Mammary epithelial cell (primary cell): ENCODE measurements at regions not wholly inside any gene's neighbourhood (a gene's known extent, or its start where the extent isn't known, plus 50 kb on each side); places are given as distances from the start of the nearest gene placed in this dataset.

Experiments used
- EZH2 ChIP-seq: IDR thresholded peaks from 2 replicates; pipeline ENCODE4 v1.6.1; 2012; ENCODE audit warnings: low read length, inconsistent platforms, borderline replicate concordance
- TF ChIP-seq, protein P1 (sequence below), 2 donors: IDR thresholded peaks in 1 of 2; conservative IDR thresholded peaks in 1 of 2; 2 replicates each; pipeline ENCODE4 v1.5.1; 2011 to 2012; ENCODE audit warnings: inconsistent platforms in 2 of 2, low read length in 2 of 2, mild to moderate bottlenecking in 2 of 2, control low read depth in 1 of 2, low read depth in 1 of 2; ENCODE audit not compliant: insufficient read depth in 1 of 2; ENCODE audit errors: extremely low read depth in 1 of 2

DNA sequence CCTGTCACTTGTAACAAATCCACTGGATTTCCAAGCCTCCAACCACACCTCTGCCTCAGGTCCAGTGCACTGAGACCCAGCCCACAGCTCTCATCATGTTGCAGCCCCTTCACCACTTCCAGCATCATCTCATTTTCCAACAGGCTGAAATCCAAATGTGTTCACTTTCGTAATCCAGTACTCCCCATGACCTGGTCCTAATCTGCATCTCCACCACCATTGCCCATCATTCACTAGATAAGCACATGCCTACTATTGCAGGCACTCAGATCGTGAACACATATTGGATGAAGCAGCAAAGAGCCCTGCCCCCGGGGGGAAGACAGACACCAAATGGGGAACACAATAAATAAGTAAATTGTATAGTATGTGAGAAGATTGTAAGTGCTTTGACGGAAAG lies 76.1 kb upstream of the INSIG1 start:
- TF ChIP-seq, protein P1, sequence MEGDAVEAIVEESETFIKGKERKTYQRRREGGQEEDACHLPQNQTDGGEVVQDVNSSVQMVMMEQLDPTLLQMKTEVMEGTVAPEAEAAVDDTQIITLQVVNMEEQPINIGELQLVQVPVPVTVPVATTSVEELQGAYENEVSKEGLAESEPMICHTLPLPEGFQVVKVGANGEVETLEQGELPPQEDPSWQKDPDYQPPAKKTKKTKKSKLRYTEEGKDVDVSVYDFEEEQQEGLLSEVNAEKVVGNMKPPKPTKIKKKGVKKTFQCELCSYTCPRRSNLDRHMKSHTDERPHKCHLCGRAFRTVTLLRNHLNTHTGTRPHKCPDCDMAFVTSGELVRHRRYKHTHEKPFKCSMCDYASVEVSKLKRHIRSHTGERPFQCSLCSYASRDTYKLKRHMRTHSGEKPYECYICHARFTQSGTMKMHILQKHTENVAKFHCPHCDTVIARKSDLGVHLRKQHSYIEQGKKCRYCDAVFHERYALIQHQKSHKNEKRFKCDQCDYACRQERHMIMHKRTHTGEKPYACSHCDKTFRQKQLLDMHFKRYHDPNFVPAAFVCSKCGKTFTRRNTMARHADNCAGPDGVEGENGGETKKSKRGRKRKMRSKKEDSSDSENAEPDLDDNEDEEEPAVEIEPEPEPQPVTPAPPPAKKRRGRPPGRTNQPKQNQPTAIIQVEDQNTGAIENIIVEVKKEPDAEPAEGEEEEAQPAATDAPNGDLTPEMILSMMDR (conservative IDR thresholded peaks at IDR 0.05 in 1 of 2, IDR thresholded peaks at IDR 0.05 in 1 of 2; ENCODE audit: extremely low read depth in 1 of 2, insufficient read depth in 1 of 2, low read depth in 1 of 2, low read length in 2 of 2), result no peak
- no peak for TF ChIP-seq EZH2
